ENCODE measurements at regions not wholly inside any gene's neighbourhood (a gene's known extent, or its start where the extent isn't known, plus 50 kb on each side); places are given as distances from the start of the nearest gene placed in this dataset.
A peak's percentile ranks its signal among the peaks of the same experiment; 100 is the strongest.

DNA sequence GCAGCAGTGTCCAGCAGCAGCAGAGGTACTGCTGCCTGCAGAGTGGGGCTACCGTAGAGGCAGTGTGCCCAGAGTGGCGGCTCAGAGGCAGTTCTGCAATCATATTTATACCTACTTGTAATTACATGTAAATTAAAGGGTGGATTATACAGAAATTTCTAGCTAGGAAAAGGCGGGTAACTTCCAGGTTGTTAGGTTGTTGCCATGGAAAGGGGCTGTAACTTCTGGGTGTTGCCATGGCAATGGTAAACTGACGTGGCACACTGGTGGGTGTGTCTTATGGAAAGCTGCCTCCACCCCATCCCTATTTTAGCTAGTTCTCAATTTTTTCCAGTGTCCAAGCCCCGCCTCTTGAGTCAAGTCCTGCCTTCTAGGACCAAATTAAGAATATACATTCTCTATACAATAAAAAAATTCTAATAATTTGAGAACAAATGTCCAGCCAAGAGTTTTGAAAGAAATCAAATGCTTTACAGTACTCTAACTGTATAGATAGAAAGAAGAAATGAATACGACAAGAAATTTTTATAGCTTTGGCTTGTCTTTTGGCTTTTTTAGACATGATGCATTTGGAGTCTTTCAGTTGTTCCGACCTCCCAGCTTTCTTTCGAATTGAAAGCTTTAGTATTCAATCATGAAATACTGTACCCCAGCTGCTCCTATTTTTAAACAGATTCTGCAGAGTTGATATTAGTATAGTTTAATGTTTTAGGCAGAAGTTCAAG, 816.6 kb downstream of the DIAPH3 start:
- Histone ChIP-seq H3K9ac (ENCODE audit: low read length) (no peak overlapping the region), H3K9me3 (ENCODE audit: low read length) (no peaks in the 10 kb centered on the region), H3K4me1 (ENCODE audit: insufficient read depth, low read length) (peaks cover 36% of the 10 kb centered on the region), H3K27ac (ENCODE audit: low read depth, low read length) (peak overlapping the region; percentile 67), H3K36me3 (ENCODE audit: insufficient read depth, low read length) (no peaks in the 10 kb centered on the region), H3K27me3 (ENCODE audit: control insufficient read depth in 1 of 2, insufficient read depth in 2 of 2, low read length in 2 of 2) (no peaks in the 10 kb centered on the region), H3K4me3 (ENCODE audit: low read depth in 1 of 2, low read length in 2 of 2) (no peak overlapping the region)

DNA sequence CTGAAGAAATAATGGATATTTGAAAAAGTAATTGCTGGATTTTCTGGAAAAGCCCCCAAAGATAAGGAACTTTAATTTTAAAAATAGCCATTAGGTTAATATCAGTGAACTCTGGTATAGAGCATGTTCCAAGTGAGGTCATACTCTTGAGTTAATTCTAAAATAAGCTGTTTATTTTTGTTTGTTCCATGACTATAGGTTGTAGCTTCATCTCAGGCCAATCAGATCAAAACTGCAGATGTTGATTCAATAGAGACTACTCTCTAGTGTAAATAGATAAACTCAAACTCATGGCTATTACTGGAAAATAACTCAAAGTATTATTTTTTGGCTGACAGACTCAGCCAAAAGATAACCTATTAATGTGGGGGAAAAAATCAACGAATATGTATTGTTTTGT, 815.1 kb downstream of the DIAPH3 start:
- Histone ChIP-seq H3K27me3 (ENCODE audit: control insufficient read depth in 1 of 2, insufficient read depth in 2 of 2, low read length in 2 of 2) (no peaks in the 10 kb centered on the region), H3K36me3 (ENCODE audit: insufficient read depth, low read length) (no peaks in the 10 kb centered on the region), H3K27ac (ENCODE audit: low read depth, low read length) (no peak overlapping the region), H3K4me3 (ENCODE audit: low read depth in 1 of 2, low read length in 2 of 2) (no peak overlapping the region), H3K9ac (ENCODE audit: low read length) (no peak overlapping the region), H3K9me3 (ENCODE audit: low read length) (no peaks in the 10 kb centered on the region), H3K4me1 (ENCODE audit: insufficient read depth, low read length) (peaks cover 30% of the 10 kb centered on the region)

DNA sequence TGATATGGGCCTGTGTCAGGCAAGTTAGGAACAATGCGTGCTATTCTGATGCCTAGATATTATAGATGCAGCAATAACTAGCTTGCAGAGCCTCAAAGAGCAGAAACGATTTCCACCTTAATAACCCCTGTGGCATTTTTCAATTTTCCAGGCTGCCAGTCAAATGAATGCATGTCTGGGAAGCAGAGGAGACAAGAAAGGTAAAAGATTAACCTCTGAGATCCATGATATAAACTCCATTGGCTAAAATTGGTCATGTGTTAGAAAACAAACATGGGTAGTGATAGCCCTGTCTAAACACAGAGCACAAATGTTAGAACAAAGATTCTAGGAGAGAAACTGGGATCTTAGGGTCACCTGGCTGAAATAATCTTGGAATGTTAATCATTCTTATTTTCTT, 811.1 kb downstream of the DIAPH3 start:
- Histone ChIP-seq H3K27ac (ENCODE audit: low read depth, low read length) (no peak overlapping the region), H3K4me3 (ENCODE audit: low read depth in 1 of 2, low read length in 2 of 2) (no peak overlapping the region), H3K9me3 (ENCODE audit: low read length) (no peaks in the 10 kb centered on the region), H3K9ac (ENCODE audit: low read length) (no peak overlapping the region), H3K36me3 (ENCODE audit: insufficient read depth, low read length) (no peaks in the 10 kb centered on the region), H3K27me3 (ENCODE audit: control insufficient read depth in 1 of 2, insufficient read depth in 2 of 2, low read length in 2 of 2) (no peaks in the 10 kb centered on the region), H3K4me1 (ENCODE audit: insufficient read depth, low read length) (peaks cover 17% of the 10 kb centered on the region)

DNA sequence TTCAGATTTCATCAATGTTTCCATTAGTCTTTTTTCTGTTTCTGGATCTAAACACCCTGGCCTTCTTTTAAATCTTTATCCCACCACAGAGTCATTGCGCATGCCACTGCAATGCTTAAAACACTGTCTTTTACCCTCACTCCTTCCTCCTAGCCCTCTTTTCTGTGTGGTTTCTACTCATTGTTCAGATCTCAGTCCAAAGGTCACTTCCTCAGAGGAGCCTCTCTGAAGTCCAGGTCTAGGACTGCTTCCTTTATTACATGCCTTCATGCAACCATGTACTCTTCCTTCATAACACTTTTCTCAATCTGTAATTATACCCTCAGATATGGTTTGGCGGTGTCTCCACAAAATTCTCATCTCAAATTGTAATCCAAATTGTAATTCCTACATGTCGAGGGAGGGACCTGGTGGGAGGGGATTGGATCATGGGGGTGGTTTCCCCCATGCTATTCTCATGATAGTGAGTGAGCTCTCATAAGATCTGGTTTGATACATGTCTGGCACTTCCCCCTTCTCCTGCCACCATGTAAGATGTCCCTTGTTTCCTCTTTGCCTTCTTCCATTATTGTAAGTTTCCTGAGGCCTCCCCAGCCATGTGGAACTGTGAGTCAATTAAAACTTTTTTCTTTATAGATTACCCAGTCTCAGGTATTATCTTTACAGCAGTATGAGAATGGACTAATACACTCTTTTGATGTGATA, 808.9 kb downstream of the DIAPH3 start:
- no peaks in the 10 kb centered on the region for H3K9me3 ChIP-seq (ENCODE audit: low read length)
- H3K27me3 ChIP-seq (ENCODE audit: control insufficient read depth in 1 of 2, insufficient read depth in 2 of 2, low read length in 2 of 2): no peaks in the 10 kb centered on the region
- peaks cover 32% of the 10 kb centered on the region for H3K4me1 ChIP-seq (ENCODE audit: insufficient read depth, low read length)
- no peak overlapping the region for H3K27ac ChIP-seq (ENCODE audit: low read depth, low read length)
- no peak overlapping the region for H3K4me3 ChIP-seq (ENCODE audit: low read depth in 1 of 2, low read length in 2 of 2)
- H3K36me3 ChIP-seq (ENCODE audit: insufficient read depth, low read length): no peaks in the 10 kb centered on the region
- no peak overlapping the region for H3K9ac ChIP-seq (ENCODE audit: low read length)

DNA sequence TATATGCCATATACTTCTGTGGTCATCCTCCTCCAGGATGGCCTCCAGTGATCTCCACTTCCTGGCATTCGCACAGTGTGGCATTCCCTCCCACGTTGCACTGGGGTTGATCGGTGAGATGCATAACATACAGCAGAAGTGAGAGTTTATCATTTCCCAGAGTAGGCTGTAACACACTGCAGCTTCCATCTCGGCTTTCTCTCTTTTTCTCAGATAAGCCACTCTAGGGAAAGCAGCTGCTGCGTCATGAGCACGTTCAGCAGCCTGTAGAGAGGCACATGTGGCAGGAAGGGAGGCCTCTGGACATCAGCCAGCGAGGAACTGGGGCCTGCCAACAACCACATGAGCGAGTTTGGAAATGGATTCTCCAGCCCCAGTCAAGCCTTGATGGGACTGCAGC, 807.1 kb downstream of the DIAPH3 start:
- Histone ChIP-seq H3K4me1 (ENCODE audit: insufficient read depth, low read length) (peaks cover 37% of the 10 kb centered on the region), H3K9me3 (ENCODE audit: low read length) (no peaks in the 10 kb centered on the region), H3K4me3 (ENCODE audit: low read depth in 1 of 2, low read length in 2 of 2) (peak overlapping the region in 1 of 2 donors; percentile 33), H3K9ac (ENCODE audit: low read length) (no peak overlapping the region), H3K36me3 (ENCODE audit: insufficient read depth, low read length) (no peaks in the 10 kb centered on the region), H3K27me3 (ENCODE audit: control insufficient read depth in 1 of 2, insufficient read depth in 2 of 2, low read length in 2 of 2) (no peaks in the 10 kb centered on the region), H3K27ac (ENCODE audit: low read depth, low read length) (peak overlapping the region; percentile 53)

DNA sequence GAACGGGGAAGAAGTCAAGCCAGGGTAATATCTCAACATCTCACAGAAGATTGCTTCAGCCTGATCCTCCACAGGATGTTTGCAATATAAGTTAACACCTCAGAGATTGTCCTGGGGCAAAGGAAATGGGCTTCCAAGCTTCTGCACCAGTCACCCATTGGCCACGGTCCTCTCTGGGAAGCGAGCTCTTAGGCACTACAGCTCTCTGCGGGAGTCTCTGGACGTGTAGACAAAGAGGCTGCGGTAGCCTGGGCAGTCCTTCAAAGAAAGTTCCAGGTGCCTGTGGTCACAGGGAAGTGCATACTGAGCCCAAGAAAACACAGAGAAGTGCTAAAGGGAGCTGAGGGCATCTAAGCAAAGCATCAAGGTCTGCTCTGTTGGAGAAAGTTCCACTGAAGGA, 805.7 kb downstream of the DIAPH3 start:
- no peaks in the 10 kb centered on the region for H3K27me3 ChIP-seq (ENCODE audit: control insufficient read depth in 1 of 2, insufficient read depth in 2 of 2, low read length in 2 of 2)
- H3K27ac ChIP-seq (ENCODE audit: low read depth, low read length): no peak overlapping the region
- H3K36me3 ChIP-seq (ENCODE audit: insufficient read depth, low read length): no peaks in the 10 kb centered on the region
- no peak overlapping the region for H3K4me3 ChIP-seq (ENCODE audit: low read depth in 1 of 2, low read length in 2 of 2)
- H3K9ac ChIP-seq (ENCODE audit: low read length): no peak overlapping the region
- no peaks in the 10 kb centered on the region for H3K9me3 ChIP-seq (ENCODE audit: low read length)
- peaks cover 37% of the 10 kb centered on the region for H3K4me1 ChIP-seq (ENCODE audit: insufficient read depth, low read length)

DNA sequence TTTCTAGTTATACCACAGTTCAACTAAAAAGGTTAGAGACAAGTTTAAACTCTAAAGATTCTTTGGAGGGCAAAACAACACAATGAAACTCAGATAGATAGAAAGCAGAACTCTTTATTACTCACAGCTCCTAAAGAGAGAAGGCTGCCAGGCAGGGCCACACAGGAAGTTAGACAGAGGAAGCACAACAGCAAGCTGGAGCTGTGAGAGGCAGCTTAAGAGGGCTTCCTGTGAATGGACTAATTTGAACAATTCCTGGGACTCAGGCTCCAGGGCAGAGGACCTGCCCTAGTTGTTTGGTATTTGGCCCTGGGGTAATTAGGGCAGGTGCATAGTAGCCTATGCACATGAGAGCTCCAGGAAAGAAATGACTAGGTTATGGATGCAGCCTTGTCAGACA, 803.6 kb downstream of the DIAPH3 start:
- Histone ChIP-seq H3K9ac (ENCODE audit: low read length) (no peak overlapping the region), H3K27ac (ENCODE audit: low read depth, low read length) (peak overlapping the region; percentile 46), H3K27me3 (ENCODE audit: control insufficient read depth in 1 of 2, insufficient read depth in 2 of 2, low read length in 2 of 2) (no peaks in the 10 kb centered on the region), H3K4me1 (ENCODE audit: insufficient read depth, low read length) (peaks cover 54% of the 10 kb centered on the region), H3K36me3 (ENCODE audit: insufficient read depth, low read length) (no peaks in the 10 kb centered on the region), H3K4me3 (ENCODE audit: low read depth in 1 of 2, low read length in 2 of 2) (no peak overlapping the region), H3K9me3 (ENCODE audit: low read length) (no peaks in the 10 kb centered on the region)

DNA sequence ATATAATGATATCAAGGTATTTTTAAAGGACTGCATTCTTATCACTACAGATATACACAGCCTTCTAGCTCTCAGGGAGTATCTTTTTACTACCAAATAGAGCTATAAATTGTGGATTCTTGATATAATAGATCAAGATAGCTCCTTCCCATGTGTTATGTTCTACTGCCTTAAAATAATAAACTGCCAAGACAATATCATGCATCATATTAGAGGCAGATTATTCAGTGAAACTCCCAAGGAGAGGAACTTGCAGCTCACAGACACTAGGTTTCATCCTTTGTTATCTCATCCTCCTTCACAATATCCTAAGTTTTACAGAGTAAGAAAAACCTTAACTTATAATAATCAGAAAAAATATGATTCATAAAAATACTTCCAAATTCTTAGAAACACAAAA, 802.8 kb downstream of the DIAPH3 start:
- no peak overlapping the region for H3K27ac ChIP-seq (ENCODE audit: low read depth, low read length)
- no peaks in the 10 kb centered on the region for H3K36me3 ChIP-seq (ENCODE audit: insufficient read depth, low read length)
- H3K4me3 ChIP-seq (ENCODE audit: low read depth in 1 of 2, low read length in 2 of 2): no peak overlapping the region
- no peaks in the 10 kb centered on the region for H3K27me3 ChIP-seq (ENCODE audit: control insufficient read depth in 1 of 2, insufficient read depth in 2 of 2, low read length in 2 of 2)
- no peak overlapping the region for H3K9ac ChIP-seq (ENCODE audit: low read length)
- H3K4me1 ChIP-seq (ENCODE audit: insufficient read depth, low read length): peaks cover 49% of the 10 kb centered on the region
- H3K9me3 ChIP-seq (ENCODE audit: low read length): no peaks in the 10 kb centered on the region

DNA sequence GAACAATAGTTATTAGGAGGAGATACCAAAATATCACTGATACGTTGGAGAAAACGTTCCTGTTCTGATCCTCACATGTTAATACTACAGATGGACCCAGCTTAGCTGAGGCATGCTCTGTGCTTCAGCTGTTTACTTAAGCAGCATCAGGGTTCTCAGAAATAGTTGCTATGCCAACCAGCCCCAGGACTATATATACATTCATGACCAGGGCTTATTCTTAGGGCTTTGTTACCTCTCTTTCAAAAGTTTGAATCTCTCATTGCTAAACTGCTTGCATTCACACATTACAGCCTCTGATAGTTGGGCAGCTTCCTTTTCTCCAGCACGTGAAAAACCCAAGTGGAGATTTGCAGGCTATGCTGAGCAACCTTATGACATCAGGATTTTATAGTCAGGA, 800.4 kb downstream of the DIAPH3 start:
- no peaks in the 10 kb centered on the region for H3K27me3 ChIP-seq (ENCODE audit: control insufficient read depth in 1 of 2, insufficient read depth in 2 of 2, low read length in 2 of 2)
- H3K27ac ChIP-seq (ENCODE audit: low read depth, low read length): no peak overlapping the region
- H3K9ac ChIP-seq (ENCODE audit: low read length): no peak overlapping the region
- H3K9me3 ChIP-seq (ENCODE audit: low read length): no peaks in the 10 kb centered on the region
- H3K4me1 ChIP-seq (ENCODE audit: insufficient read depth, low read length): peaks cover 38% of the 10 kb centered on the region
- no peak overlapping the region for H3K4me3 ChIP-seq (ENCODE audit: low read depth in 1 of 2, low read length in 2 of 2)
- no peaks in the 10 kb centered on the region for H3K36me3 ChIP-seq (ENCODE audit: insufficient read depth, low read length)

DNA sequence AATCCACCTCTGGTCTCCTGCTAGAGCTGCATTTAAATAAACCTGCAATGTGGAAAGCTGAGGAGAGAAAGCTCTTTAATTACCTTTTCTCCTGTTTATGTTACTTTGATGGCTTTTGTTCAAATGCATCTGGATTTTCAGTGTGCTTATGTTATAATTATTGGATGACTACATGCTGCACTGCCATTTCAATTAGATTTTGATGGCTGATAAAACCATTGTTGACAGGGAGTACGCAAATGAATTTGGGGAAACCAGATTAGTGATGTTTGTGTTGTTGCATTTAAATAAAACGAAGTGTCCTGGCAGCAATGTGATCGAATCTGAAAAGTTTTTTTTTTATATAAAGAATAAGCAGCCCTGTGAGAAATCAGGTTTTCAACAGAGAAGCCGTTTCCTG, 799.8 kb downstream of the DIAPH3 start:
- H3K27me3 ChIP-seq (ENCODE audit: control insufficient read depth in 1 of 2, insufficient read depth in 2 of 2, low read length in 2 of 2): no peaks in the 10 kb centered on the region
- H3K4me1 ChIP-seq (ENCODE audit: insufficient read depth, low read length): peaks cover 38% of the 10 kb centered on the region
- no peaks in the 10 kb centered on the region for H3K36me3 ChIP-seq (ENCODE audit: insufficient read depth, low read length)
- H3K9ac ChIP-seq (ENCODE audit: low read length): no peak overlapping the region
- no peaks in the 10 kb centered on the region for H3K9me3 ChIP-seq (ENCODE audit: low read length)
- no peak overlapping the region for H3K27ac ChIP-seq (ENCODE audit: low read depth, low read length)
- H3K4me3 ChIP-seq (ENCODE audit: low read depth in 1 of 2, low read length in 2 of 2): no peak overlapping the region

DNA sequence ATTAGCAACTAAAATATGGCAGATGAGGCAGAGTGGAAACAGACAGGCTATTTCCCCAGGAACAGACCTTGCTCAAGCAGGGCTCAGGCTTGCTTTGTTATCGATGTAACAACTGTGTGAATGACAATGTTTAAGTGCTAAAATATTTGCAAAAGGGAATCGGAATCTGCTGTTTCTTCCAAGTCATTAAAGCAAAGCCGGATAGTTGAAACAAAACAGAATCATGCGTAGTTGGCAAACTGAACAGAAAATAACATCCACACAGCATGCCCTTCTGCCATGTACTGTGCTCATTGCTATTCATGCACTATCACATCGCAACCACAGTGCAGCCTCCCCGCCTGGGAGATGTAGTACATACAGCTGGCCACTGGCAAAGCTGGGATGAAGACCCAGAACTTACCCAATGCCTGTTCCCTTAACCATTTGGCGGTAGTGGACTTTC, 799.1 kb downstream of the DIAPH3 start:
- no peak overlapping the region for H3K4me3 ChIP-seq (ENCODE audit: low read depth in 1 of 2, low read length in 2 of 2)
- no peak overlapping the region for H3K27ac ChIP-seq (ENCODE audit: low read depth, low read length)
- no peaks in the 10 kb centered on the region for H3K27me3 ChIP-seq (ENCODE audit: control insufficient read depth in 1 of 2, insufficient read depth in 2 of 2, low read length in 2 of 2)
- no peaks in the 10 kb centered on the region for H3K36me3 ChIP-seq (ENCODE audit: insufficient read depth, low read length)
- no peak overlapping the region for H3K9ac ChIP-seq (ENCODE audit: low read length)
- H3K4me1 ChIP-seq (ENCODE audit: insufficient read depth, low read length): peaks cover 35% of the 10 kb centered on the region
- no peaks in the 10 kb centered on the region for H3K9me3 ChIP-seq (ENCODE audit: low read length)

DNA sequence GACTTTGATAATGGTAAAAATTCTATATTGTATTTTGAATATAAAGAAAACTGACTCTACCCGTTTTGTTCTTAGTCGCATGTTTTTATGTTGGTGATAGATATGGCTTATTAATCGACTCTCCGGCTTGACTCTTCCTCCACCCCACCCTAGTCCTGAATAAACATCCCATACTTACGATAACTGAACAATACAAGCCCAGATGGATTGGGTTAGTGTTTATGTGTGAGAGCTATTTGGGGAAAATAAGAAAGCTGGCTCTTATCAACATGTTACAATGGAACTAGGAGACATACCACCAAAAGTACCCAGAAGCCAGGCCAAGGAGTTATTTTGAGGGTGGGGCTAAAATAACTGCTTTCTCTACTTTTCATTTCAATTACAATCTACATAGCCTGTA, 796.3 kb downstream of the DIAPH3 start:
- H3K4me1 ChIP-seq (ENCODE audit: insufficient read depth, low read length): peaks cover 28% of the 10 kb centered on the region
- no peak overlapping the region for H3K9ac ChIP-seq (ENCODE audit: low read length)
- H3K36me3 ChIP-seq (ENCODE audit: insufficient read depth, low read length): no peaks in the 10 kb centered on the region
- H3K27me3 ChIP-seq (ENCODE audit: control insufficient read depth in 1 of 2, insufficient read depth in 2 of 2, low read length in 2 of 2): no peaks in the 10 kb centered on the region
- H3K9me3 ChIP-seq (ENCODE audit: low read length): no peaks in the 10 kb centered on the region
- no peak overlapping the region for H3K4me3 ChIP-seq (ENCODE audit: low read depth in 1 of 2, low read length in 2 of 2)
- H3K27ac ChIP-seq (ENCODE audit: low read depth, low read length): no peak overlapping the region
